SK-N-DZ (cell line): ENCODE measurements at regions not wholly inside any gene's neighbourhood (a gene's known extent, or its start where the extent isn't known, plus 50 kb on each side); places are given as distances from the start of the nearest gene placed in this dataset.

ENCODE experiments used
- DNase-seq: peaks from one replicate; pipeline ENCODE4 v3.0.0-alpha.2; 2015; ENCODE audit warnings: low spot score

DNA sequence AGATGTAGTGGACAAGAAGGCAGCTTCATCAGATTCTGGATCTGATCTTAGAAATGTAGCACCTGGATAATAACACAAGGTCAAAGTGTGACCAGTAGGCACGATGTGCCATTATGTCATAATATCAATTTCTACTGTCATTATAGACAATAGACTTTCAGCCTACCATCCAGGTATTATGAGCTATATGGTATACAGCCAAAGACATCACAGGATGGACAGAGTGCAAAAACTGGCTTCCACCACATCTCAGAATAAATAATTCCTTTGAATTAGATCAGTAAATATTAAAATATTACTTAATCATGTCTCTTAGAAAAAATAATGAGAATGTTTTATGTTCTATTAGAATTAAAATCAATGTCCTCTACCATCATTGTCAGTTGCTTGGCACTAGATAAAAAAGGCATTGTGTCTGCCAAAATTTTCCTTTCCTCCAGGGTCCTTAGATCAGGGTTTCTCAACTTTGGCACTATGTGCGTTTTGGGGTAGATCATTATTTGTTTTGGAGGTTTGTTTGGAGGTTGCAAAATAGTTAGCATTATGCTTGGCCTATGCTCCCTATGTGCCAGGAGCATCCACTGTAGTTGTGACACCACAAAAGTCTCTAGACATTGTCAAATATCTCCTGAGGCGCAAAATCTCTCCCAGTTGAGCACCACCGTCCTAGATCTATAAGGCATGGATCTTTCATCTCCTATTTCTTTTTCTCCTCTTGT lies 86.7 kb upstream of the NRIP1 start:
- no peak for DNase-seq

DNA sequence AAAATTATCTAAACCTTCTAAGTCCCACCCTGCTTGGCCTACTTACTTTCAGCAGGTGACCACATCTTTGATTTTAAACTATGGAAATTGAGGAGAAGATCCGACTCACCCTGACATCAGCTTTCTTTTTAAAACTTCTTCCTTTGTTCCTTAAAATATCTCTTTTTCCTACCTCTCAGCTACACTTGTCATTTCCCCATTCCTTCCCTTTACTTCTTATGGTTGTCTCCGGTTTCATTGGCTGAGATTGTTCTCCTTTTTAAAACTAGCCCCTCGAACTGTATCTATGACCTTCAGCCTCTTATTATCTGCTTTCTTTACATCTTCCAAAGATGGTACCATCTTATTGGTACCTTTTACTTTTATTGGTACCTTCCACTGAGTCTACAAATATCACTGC lies 87.8 kb upstream of the NRIP1 start:
- DNase-seq = no peak

DNA sequence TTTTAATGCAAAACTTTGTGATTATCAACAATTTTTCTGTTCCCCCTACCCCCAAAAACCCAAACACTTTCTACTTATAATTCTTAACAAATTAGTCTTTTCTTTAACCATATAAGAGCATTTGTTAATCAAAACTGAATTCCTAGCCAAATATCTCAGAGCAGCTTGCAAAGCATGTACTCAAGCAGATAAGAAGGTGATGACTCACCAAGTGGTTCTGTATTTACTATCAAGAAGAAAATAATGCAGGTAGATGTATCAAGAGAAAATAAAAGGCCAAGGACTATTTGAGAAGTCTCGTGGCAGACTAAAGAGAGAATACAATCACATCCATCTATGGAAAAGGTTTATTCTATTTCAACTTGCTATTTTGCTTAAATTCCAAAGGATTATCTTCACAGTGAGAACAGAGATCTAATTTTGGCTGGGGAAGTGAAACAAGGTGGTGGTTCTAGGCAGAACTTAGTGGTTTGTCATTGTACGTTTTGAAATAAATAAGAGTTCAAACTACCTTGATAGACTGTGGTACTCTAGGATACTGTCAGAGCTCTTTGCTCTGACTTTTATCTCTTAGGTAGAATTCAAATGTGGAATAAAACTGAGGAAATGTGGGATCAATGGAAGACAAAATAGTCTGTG lies 94.7 kb upstream of the NRIP1 start:
- DNase-seq = no peak

DNA sequence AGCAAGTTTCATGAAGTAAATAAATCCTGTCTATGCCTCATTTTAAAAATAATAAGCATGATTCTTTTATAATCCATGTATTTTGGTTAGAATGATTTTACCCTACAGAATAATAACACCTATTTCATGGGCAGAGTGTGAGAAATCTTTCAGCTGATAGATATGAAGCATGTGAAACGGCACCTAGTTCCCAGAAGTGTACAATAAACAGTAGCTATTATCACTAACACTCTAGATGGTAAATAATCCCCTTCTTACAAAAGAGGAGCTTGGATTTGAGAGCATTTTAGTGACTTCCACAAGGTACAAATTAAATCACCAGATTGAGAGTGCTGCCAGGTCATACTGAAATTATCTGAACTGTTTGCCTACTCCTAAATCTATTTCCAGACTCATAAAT lies 95.3 kb upstream of the NRIP1 start:
- no peak for DNase-seq

DNA sequence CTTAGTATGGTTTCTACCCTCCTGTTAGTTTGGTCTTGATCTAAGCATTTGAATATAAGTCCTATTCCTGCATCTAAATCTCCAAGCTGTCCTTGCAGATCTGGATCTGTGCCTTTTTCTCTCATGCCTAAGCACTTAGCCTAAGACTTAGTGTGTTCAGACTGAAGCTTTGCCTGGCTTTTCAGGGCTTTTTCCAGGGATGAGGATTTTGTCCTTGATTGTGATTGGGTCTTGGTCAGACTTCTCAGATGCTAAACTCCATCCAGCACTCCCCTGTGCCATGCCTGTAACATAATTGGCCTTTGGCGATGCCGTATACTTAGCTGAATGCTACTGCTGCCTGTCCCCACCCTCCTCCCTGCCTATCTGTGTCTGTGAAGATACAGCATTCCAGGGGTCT lies 98.1 kb upstream of the NRIP1 start:
- DNase-seq = no peak

DNA sequence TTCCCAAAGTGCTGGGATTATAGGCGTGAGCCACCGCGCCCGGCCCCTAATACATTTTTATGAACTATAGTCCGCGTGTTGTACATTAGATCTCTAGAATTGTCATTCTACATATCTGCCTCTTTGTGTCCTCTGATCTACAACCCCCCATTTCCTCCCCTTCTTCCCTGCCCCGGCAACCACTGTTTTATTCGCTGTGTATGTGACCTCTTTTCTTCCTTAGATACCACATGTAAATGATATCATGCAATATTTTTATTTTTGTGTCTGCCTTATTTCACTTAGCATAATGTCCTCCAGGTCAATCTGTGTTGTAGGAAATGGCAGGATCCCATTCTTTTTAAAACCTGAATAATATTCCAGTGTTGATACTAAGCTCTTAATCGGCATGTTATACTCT lies 99.5 kb upstream of the NRIP1 start:
- DNase-seq = no peak

DNA sequence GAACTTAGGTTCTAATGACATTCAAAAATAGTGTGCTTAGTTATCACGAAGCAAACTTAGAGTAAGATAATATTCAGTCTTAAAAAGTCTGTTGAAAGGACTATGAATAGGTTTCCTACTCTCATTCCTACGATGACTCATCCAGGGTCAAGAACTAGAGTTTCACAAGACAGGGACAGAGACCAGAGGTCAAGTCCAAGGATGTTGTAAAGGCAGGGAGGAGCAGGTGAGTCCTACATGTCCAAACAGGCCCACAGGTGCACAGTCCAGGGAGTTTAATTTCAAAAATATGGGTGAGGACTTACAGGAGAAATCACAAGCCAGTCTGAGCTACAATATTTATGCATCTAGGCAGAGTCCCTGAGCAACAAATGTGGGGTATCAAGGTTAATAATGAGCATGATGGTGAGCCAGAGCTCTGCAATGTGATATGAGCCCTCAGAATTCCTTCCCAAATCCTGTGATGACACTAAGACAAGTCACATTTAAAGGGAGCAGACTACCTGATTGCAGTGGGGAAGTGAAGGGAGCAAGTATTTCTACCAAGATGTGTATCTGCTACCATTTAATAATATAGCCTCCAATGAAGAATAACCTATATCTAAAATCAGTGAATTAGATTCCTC lies 100.0 kb upstream of the NRIP1 start:
- DNase-seq = no peak

DNA sequence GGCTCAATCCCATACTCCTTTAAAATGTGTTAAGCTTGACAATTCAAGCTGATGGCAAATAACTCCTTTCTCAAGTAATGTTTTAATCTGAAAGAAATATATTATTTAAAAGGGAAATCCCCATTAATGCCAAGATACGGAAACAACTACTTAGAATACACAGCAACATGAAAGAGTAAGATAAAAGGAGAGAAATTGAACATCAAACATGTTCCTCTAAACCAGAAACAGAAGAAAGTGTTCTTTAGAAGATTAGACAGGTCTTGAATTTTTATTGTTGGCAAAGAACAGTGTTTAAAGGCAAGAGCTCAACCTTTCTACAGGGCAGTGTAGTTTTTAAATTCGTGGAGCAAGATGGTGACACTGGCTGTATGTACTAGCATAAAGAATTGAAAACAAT lies 105.8 kb upstream of the NRIP1 start:
- no peak for DNase-seq

DNA sequence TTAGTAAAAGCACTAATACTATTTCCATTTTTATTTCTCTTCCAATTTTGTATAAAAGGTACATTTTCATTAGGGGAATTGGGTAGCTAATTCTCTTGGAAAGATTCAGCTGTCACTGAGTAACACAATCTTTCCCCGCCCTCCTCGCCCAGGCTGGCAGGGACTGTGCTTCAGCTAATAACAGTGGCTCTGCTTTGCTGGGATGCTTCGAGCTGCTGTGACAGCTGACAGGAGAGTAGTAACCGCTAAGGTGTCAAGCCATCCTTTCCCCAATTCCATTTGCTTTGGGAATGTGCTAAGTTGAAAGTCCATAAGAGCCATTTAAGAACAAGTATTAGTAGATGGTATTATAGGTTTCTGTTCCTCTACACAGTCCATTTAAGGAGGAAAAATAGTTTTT lies 106.7 kb upstream of the NRIP1 start:
- DNase-seq = no peak

DNA sequence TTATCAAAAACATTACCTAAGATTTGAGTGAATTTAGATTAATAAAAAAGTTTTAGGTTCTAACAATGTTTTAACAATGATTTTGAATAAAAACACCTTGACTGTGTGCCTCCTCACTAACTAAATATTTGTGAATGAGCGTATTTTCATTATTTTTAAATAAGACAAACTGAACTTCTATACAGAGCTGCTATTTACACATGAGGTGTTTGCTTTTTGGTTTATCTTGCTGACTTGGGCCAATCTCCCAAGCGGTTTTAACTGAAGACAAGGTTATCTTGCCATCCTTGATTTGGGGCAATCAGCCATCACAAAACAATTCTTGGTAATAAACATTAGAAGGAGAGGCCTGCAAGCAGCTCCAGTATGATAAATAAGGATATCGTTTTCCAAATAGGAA lies 108.2 kb upstream of the NRIP1 start:
- no peak for DNase-seq

DNA sequence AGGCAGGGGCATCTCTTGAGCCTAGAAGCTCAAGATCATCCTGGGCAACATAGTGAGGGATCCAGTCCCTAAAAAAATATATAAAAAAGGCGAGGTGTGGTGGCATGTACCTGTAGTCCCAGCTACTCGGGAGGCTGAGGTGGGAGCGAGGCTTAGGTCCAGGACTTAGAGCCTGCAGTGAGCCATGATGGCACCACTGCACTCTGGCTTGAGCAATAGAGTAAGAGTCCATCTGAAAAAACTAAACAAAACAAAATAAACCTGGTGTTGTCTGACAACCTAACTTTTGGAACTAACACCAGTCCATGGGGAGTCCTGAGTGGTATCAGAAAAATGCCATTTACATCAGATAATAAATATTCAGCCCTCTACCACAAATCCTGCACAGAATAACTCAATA lies 110.1 kb upstream of the NRIP1 start:
- DNase-seq = no peak

DNA sequence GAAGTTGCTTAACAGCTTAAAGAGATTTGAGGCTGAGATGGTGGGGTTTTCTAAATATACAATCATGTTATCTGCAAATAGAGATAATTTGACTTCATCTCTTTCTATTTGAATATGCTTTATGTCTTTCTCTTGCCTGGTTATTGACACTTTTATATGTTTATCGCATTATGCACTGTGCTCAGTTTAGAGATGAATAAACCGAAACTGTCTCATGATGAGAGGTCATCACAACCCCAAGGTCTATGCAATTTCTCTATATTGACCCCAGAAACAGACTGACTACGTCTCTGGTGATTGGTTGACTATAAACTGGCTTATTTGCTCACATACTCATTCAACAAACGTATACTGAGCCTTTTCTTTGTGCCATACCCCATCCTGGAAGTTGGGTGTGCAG lies 117.9 kb upstream of the NRIP1 start:
- DNase-seq = no peak

DNA sequence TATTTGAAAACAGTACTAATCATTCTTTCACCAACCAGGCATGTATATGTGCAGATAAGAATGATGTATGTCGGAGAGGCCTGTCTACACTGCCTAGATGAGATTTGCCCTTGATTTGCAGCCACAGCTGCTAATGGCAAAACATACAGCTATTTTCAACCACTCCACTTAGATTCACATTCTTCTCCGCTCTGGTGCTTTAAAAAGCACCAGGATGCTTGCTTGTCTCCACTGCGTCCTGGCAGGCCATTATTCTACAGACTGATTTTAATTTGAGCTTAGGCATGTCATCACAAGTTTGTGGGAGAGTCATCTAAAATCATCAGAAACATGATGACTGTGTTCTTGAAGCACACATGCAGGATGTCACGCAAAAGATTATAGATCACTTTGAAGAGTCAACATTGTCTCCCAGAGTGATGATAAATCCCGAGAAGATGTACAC lies 119.0 kb upstream of the NRIP1 start:
- DNase-seq = peak; percentile 26

DNA sequence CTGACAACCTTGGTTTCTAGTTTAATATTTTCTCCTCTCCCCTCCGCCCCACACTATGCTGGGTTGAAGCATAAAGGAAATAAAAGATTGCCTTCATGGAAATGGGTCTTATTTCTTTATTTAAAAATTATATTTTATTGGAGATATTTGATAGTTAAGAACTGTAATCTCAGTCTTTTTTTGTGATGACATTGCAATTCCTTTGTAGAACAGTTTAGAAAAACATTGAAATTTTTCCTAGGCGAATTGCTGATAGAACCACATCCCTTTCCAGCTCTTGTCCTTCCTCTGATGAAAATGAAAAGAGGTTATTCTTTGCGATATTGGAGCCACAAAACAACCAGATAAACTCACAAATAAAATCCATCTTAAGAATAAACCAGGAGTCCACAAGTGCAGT lies 125.6 kb upstream of the NRIP1 start:
- DNase-seq = no peak

DNA sequence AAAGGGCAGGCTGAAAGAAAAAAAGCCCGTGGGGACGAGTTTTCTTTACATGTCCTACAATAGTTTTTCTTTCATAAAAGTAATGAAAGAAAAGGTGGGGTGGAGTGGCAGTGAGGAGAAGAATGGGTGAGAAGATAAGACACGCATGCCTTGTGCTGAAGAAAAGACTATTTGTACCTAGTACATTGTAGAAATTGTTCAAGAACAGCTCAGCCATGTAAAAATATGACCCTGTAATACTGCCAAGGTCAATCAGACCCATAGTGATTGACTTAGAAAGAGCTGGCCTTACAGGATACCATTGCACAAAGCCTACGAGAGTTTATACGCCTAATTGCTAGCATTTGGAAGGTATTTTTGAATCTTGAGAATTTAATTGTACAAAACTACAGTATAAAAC lies 126.0 kb upstream of the NRIP1 start:
- no peak for DNase-seq

DNA sequence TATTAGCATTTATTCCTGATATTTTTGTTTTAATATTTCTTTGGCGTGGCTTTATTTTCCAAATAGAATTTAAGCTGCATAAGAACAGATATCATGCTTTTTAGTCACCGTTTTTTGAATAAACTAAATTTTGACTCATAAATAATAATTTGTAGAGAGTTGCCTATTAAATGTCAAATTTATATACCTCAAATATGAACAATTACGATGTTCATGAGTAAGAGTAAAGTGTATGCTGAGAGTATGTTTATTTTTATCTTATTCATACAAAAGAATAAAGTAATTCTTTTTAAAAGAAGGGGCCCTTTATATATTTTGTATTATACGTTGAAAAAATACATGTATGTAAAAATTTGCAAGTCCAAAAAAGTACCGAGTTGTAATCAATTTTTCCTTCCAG lies 126.5 kb upstream of the NRIP1 start:
- no peak for DNase-seq

DNA sequence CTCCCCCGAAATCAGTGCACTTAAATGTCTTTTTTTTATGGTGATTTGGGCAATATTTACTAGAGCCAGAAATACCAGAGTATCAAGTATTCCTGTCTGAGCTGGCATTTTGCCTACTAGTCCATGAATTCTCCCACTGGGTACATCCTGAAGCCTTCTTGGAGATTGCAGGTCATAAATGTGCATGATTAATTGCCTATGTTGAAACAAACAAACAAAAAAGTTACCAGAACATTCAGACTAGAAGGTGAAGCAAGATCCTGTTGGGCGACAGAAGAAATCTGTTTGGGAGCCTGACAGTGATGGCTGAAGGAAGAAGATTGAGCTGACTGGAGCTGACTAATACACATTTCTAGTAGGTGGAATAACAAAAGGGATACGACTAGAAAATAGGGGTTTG lies 127.4 kb upstream of the NRIP1 start:
- DNase-seq = no peak

DNA sequence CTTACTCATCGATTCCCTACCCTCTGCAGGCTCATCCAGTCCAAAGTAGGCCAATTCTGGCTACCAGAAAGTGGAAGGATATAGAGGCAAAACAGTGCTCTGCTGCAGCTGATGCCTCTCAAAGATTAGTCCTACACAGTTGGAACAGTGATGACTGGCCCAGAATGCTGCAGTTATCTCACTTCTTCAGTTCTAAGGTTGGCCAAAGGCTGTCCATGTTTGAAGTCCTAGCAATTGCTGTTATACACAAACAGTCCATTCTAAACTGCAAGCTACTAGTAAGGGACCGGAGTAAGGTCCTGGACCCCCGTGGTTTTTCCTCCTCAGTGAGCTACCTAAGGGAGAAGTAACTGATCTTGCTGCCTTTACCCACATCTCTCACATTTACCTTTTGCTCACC lies 129.1 kb upstream of the NRIP1 start:
- DNase-seq = no peak

DNA sequence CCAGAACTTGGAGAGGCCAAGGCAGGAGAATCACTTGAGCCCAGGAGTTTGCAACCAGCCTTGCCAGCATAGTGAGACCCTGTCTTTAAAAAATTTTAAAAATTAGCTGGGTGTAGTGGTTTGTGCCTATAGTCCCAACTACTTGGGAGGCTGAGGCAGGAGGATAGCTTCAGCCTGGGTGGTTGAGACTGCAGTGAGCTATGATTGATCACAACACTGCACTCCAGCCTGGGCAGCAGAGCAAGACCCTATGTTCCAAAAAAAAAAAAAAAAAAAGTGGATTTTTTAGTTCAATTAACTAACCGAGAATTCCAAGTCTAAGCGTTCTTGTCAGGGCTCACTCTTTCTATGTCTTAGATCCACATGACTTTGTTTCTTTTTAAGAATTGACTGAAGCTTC lies 130.3 kb upstream of the NRIP1 start:
- DNase-seq = no peak

DNA sequence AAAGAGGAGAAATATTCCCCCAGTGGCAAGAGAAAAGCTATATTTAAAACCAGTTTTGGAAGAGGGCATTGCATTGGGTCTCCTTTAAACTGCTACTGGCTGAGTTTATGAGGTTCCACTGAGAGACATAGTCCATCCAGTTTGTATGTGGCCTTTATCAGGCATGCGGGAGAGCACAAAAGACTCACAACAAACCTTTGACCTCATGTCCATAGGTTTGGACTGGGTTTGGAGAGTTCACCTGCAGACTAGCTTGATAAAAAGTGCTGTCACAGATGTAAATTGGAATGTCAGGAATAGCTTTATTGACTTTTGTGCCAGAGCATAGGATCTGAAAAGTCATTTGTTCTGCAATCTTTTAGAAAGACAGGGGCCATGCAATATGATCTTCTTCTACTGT lies 131.0 kb upstream of the NRIP1 start:
- no peak for DNase-seq

DNA sequence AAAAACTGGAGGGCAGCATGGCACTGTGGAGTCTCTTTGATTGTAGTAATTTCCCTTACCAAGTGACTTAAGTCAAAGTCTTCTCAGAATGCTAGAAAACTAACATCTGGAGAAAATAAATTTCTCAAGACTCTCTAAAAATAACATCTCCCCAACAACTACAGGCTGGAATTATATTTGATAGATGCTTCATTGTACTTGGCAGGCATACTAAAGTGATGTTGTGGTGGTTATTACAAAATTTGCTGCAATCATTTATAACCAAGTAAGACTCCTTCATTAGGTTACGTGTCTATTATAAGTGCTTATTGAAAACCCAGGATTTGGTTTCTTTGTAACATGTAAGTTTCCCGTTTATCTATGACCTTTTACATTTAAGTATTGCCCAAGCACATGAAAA lies 132.9 kb upstream of the NRIP1 start:
- no peak for DNase-seq

DNA sequence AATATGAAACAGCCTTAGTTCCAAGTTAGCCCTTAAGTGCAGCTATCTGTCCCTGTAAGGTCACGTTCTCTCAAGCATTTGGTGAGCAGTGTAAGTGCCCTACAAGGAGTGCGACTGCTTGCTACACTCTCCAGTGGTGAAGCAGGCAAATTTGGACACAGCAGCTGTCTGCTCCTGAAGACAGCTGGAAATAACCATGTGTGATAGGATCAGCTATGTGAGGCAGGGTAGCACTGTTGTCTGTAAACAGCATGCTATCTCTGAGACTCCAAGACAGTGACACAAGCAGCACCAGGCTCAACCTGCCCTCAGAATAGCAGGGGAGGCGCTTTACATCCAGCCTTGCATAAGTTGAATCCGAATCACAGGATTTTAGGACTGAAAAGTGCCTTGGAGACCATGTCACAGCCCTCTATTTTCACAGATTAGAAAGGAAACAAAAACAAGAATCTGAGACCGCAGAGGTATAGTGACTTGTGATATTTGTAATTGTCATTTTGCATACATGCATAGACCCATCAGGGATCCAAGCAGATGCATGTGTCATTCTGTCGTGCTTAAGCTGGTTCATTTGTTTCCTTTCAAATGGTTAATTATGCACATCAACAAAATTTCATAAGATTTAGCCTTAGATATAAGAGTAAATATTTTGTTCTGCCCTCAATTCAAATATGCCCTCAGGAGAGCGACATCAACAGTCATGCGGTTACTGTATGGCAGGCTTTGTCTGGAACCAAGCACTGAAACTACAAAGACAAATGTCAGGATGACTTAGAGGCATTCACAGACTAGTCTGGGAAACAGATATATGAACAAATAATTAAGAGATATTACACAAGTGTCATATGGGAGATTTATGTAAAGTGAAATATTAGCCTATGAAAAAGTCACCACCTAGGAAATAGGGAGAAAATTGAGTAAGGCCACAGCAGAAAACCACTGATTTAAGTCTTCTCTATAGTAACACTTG lies 134.9 kb upstream of the NRIP1 start:
- peak; percentile 94 for DNase-seq
